ENCODE measurements at regions not wholly inside any gene's neighbourhood (a gene's known extent, or its start where the extent isn't known, plus 50 kb on each side); places are given as distances from the start of the nearest gene placed in this dataset.

GRCh38 chr3:72186400-72186855 lies 401.5 kb upstream of the PROK2 start:
- no peak for DNase-seq

GRCh38 chr3:72185549-72186399 lies 400.8 kb upstream of the PROK2 start:
- peak; percentile 35 for DNase-seq

- DNase-seq = no peak
These were observed 398.5 kb upstream of the PROK2 start for GRCh38 chr3:72183489-72183888.

- no peak for DNase-seq
These were observed 397.3 kb upstream of the PROK2 start for GRCh38 chr3:72182206-72182605.

- peak; percentile 53 for DNase-seq
These were observed 396.3 kb upstream of the PROK2 start for GRCh38 chr3:72181251-72181650.

- DNase-seq = no peak
These were observed 395.5 kb upstream of the PROK2 start for GRCh38 chr3:72180405-72180804.

GRCh38 chr3:72179107-72179464 lies 394.1 kb upstream of the PROK2 start:
- DNase-seq = no peak

- no peak for DNase-seq
These were observed 393.6 kb upstream of the PROK2 start for GRCh38 chr3:72178463-72179106.

GRCh38 chr3:72177075-72178050 lies 392.4 kb upstream of the PROK2 start:
- DNase-seq = peak; percentile 78

GRCh38 chr3:72176537-72177041 lies 391.6 kb upstream of the PROK2 start:
- no peak for DNase-seq

- DNase-seq = no peak
These were observed 390.4 kb upstream of the PROK2 start for GRCh38 chr3:72175296-72175858.

- no peak for DNase-seq
These were observed 389.9 kb upstream of the PROK2 start for GRCh38 chr3:72174890-72175289.

- DNase-seq = no peak
These were observed 389.1 kb upstream of the PROK2 start for GRCh38 chr3:72174040-72174439.

- no peak for DNase-seq
These were observed 387.0 kb upstream of the PROK2 start for GRCh38 chr3:72171946-72172345.

GRCh38 chr3:72171463-72171881 lies 386.5 kb upstream of the PROK2 start:
- no peak for DNase-seq

GRCh38 chr3:72169561-72170472 lies 384.9 kb upstream of the PROK2 start:
- no peak for DNase-seq

- DNase-seq = no peak
These were observed 384.2 kb upstream of the PROK2 start for GRCh38 chr3:72169120-72169519.

GRCh38 chr3:72165808-72166207 lies 380.9 kb upstream of the PROK2 start:
- no peak for DNase-seq

GRCh38 chr3:72165317-72165716 lies 380.4 kb upstream of the PROK2 start:
- no peak for DNase-seq

- no peak for DNase-seq
These were observed 379.7 kb upstream of the PROK2 start for GRCh38 chr3:72164635-72164978.

GRCh38 chr3:72163809-72164634 lies 379.1 kb upstream of the PROK2 start:
- no peak for DNase-seq
